Stimulated activated CD8-positive, alpha-beta memory T cell treated with anti-CD3 and anti-CD28 coated beads, Interleukin-7, amount 100 ng/mL, for 48 hours (primary cell): ENCODE measurements at regions not wholly inside any gene's neighbourhood (a gene's known extent, or its start where the extent isn't known, plus 50 kb on each side); places are given as distances from the start of the nearest gene placed in this dataset.
"Not testable (repeated sequence)": the region's sequence is repeated elsewhere in the genome, so short reads cannot be mapped to it uniquely, and the experiment has no call there.

Experiments used
- DNase-seq, 2 donors: peaks; one replicate each; pipeline ENCODE4 v3.0.0-alpha.2; 2020; ENCODE audit warnings: low read depth in 1 of 2; ENCODE audit errors: extremely low read depth in 1 of 2

- DNase-seq: no peak
Observed at GRCh38 chr3:135549928-135550494, 415.5 kb upstream of the PPP2R3A start.

GRCh38 chr3:135556174-135556573 is 409.4 kb upstream of the PPP2R3A start:
- DNase-seq: no peak

- DNase-seq: no peak
Observed at GRCh38 chr3:135558150-135558783, 407.3 kb upstream of the PPP2R3A start.

- DNase-seq: no peak
Observed at GRCh38 chr3:135558906-135559305, 406.6 kb upstream of the PPP2R3A start.

GRCh38 chr3:135559802-135560201 is 405.7 kb upstream of the PPP2R3A start:
- no peak for DNase-seq

GRCh38 chr3:135560847-135561246 is 404.7 kb upstream of the PPP2R3A start:
- no peak for DNase-seq

GRCh38 chr3:135564696-135565095 is 400.8 kb upstream of the PPP2R3A start:
- no peak for DNase-seq

GRCh38 chr3:135565546-135565945 is 400.0 kb upstream of the PPP2R3A start:
- DNase-seq: no peak

- no peak for DNase-seq
Observed at GRCh38 chr3:135567223-135567622, 398.3 kb upstream of the PPP2R3A start.

- DNase-seq: no peak
Observed at GRCh38 chr3:135576751-135577150, 388.8 kb upstream of the PPP2R3A start.

GRCh38 chr3:135581806-135582205 is 383.7 kb upstream of the PPP2R3A start:
- no peak for DNase-seq

- DNase-seq: no peak
Observed at GRCh38 chr3:135582800-135583199, 382.7 kb upstream of the PPP2R3A start.

- no peak for DNase-seq
Observed at GRCh38 chr3:135596563-135596962, 369.0 kb upstream of the PPP2R3A start.

GRCh38 chr3:135597855-135598254 is 367.7 kb upstream of the PPP2R3A start:
- DNase-seq: no peak

GRCh38 chr3:135598597-135598996 is 366.9 kb upstream of the PPP2R3A start:
- DNase-seq: no peak

GRCh38 chr3:135604512-135604911 is 361.0 kb upstream of the PPP2R3A start:
- not testable (repeated sequence) for DNase-seq

GRCh38 chr3:135618123-135618522 is 347.4 kb upstream of the PPP2R3A start:
- no peak for DNase-seq

GRCh38 chr3:135621184-135621920 is 344.2 kb upstream of the PPP2R3A start:
- no peak for DNase-seq

- no peak for DNase-seq
Observed at GRCh38 chr3:135622215-135622614, 343.3 kb upstream of the PPP2R3A start.

- DNase-seq: no peak
Observed at GRCh38 chr3:135622656-135623055, 342.9 kb upstream of the PPP2R3A start.

GRCh38 chr3:135623558-135623957 is 342.0 kb upstream of the PPP2R3A start:
- DNase-seq: no peak

- DNase-seq: no peak
Observed at GRCh38 chr3:135627057-135627456, 338.5 kb upstream of the PPP2R3A start.
